ENCODE measurements at regions not wholly inside any gene's neighbourhood (a gene's known extent, or its start where the extent isn't known, plus 50 kb on each side); places are given as distances from the start of the nearest gene placed in this dataset.
"Not testable (repeated sequence)": the region's sequence is repeated elsewhere in the genome, so short reads cannot be mapped to it uniquely, and the experiment has no call there.

GRCh38 chr3:35437381-35437780 is 201.9 kb upstream of the ARPP21 start:
- no peak overlapping the region for H3K4me3 Mint-ChIP-seq

DNA sequence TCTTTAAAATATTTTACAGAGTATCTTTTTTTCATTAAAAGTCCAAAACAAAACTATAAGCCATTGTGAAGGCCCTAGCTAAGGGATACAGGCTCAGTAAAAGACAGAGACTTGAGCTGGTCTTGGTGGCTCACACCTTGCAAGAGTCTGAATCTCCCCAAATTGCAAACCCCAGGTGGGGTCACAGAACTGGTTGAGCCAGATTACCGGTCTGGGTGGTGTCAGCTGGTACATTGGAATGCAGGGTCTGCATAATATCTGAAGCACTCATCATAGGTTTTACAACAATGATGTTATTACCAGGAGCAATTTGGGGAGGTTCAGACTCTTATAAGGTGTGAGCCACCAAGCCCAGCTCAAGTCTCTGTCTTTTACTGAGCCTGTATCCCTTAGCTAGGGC is 201.2 kb upstream of the ARPP21 start:
- Mint-ChIP-seq H3K4me3 (no peak overlapping the region), H3K4me1 (no peaks in the 10 kb centered on the region), H3K36me3 (no peaks in the 10 kb centered on the region), H3K27ac (no peak overlapping the region), H3K27me3 (no peaks in the 10 kb centered on the region), H3K9me3 (peaks cover 1 to 8% (median 5%) of the 10 kb centered on the region in 7 donors)
- no peaks in the 10 kb centered on the region for H3K27me3 ChIP-seq (ENCODE audit: control insufficient read depth, insufficient read depth, low read length)
- peaks cover 2 to 8% of the 10 kb centered on the region in 2 experiments for H3K9me3 ChIP-seq (ENCODE audit: control insufficient read depth in 2 of 2, low read length in 2 of 2)
- ATAC-seq (ENCODE audit: low read depth in 2 of 2), result no peak
- no peaks in the 10 kb centered on the region for H3K36me3 ChIP-seq (ENCODE audit: control insufficient read depth, insufficient read depth, low read length)
- no peak overlapping the region for H3K4me3 ChIP-seq (ENCODE audit: low read depth, low read length)
- H3K27ac ChIP-seq (ENCODE audit: insufficient read depth, low read length, poor library complexity, severe bottlenecking), result no peak overlapping the region
- no peak for DNase-seq
- no peaks in the 10 kb centered on the region for H3K4me1 ChIP-seq (ENCODE audit: control insufficient read depth, insufficient read depth, low read length, poor library complexity, severe bottlenecking)

More at GRCh38 chr3:35437381-35437780, 201.9 kb upstream of the ARPP21 start:
- H3K27ac Mint-ChIP-seq, result no peak overlapping the region
- no peaks in the 10 kb centered on the region for H3K27me3 Mint-ChIP-seq
- ATAC-seq (ENCODE audit: low read depth in 2 of 2), result no peak
- H3K4me3 ChIP-seq (ENCODE audit: low read depth, low read length), result no peak overlapping the region
- peaks cover 2 to 8% of the 10 kb centered on the region in 2 experiments for H3K9me3 ChIP-seq (ENCODE audit: control insufficient read depth in 2 of 2, low read length in 2 of 2)
- H3K4me1 ChIP-seq (ENCODE audit: control insufficient read depth, insufficient read depth, low read length, poor library complexity, severe bottlenecking), result no peaks in the 10 kb centered on the region
- no peak for DNase-seq
- H3K36me3 Mint-ChIP-seq, result no peaks in the 10 kb centered on the region
- no peaks in the 10 kb centered on the region for H3K27me3 ChIP-seq (ENCODE audit: control insufficient read depth, insufficient read depth, low read length)
- H3K9me3 Mint-ChIP-seq, result peaks cover 1 to 10% (median 5%) of the 10 kb centered on the region in 7 donors
- H3K4me1 Mint-ChIP-seq, result no peaks in the 10 kb centered on the region
- no peak overlapping the region for H3K27ac ChIP-seq (ENCODE audit: insufficient read depth, low read length, poor library complexity, severe bottlenecking)
- no peaks in the 10 kb centered on the region for H3K36me3 ChIP-seq (ENCODE audit: control insufficient read depth, insufficient read depth, low read length)

- no peaks in the 10 kb centered on the region for H3K4me1 ChIP-seq (ENCODE audit: control insufficient read depth, insufficient read depth, low read length, poor library complexity, severe bottlenecking)
- no peak overlapping the region for H3K4me3 Mint-ChIP-seq
- H3K27ac ChIP-seq (ENCODE audit: insufficient read depth, low read length, poor library complexity, severe bottlenecking), result no peak overlapping the region
- H3K9me3 Mint-ChIP-seq, result peaks cover 1 to 10% (median 7%) of the 10 kb centered on the region in 7 donors
- H3K27me3 ChIP-seq (ENCODE audit: control insufficient read depth, insufficient read depth, low read length), result no peaks in the 10 kb centered on the region
- H3K4me1 Mint-ChIP-seq, result no peaks in the 10 kb centered on the region
- ATAC-seq (ENCODE audit: low read depth in 2 of 2), result no peak
- peaks cover 2 to 8% of the 10 kb centered on the region in 2 experiments for H3K9me3 ChIP-seq (ENCODE audit: control insufficient read depth in 2 of 2, low read length in 2 of 2)
- H3K4me3 ChIP-seq (ENCODE audit: low read depth, low read length), result no peak overlapping the region
- H3K36me3 ChIP-seq (ENCODE audit: control insufficient read depth, insufficient read depth, low read length), result no peaks in the 10 kb centered on the region
- no peaks in the 10 kb centered on the region for H3K36me3 Mint-ChIP-seq
- no peak for DNase-seq
- no peaks in the 10 kb centered on the region for H3K27me3 Mint-ChIP-seq
- no peak overlapping the region for H3K27ac Mint-ChIP-seq
Measured at GRCh38 chr3:35439663-35440062, 199.7 kb upstream of the ARPP21 start.

- no peak for DNase-seq
- no peaks in the 10 kb centered on the region for H3K27me3 Mint-ChIP-seq
- H3K4me1 Mint-ChIP-seq, result no peaks in the 10 kb centered on the region
- Histone ChIP-seq H3K4me1 (ENCODE audit: control insufficient read depth, insufficient read depth, low read length, poor library complexity, severe bottlenecking) (no peaks in the 10 kb centered on the region), H3K4me3 (ENCODE audit: low read depth, low read length) (no peak overlapping the region), H3K27ac (ENCODE audit: insufficient read depth, low read length, poor library complexity, severe bottlenecking) (no peak overlapping the region), H3K9me3 (ENCODE audit: control insufficient read depth in 2 of 2, low read length in 2 of 2) (peaks cover 2 to 8% of the 10 kb centered on the region in 2 experiments), H3K36me3 (ENCODE audit: control insufficient read depth, insufficient read depth, low read length) (no peaks in the 10 kb centered on the region), H3K27me3 (ENCODE audit: control insufficient read depth, insufficient read depth, low read length) (no peaks in the 10 kb centered on the region)
- no peaks in the 10 kb centered on the region for H3K36me3 Mint-ChIP-seq
- no peak overlapping the region for H3K27ac Mint-ChIP-seq
- H3K9me3 Mint-ChIP-seq, result peaks cover 0 to 10% (median 7%) of the 10 kb centered on the region in 7 donors
- ATAC-seq (ENCODE audit: low read depth in 2 of 2), result no peak
- H3K4me3 Mint-ChIP-seq, result no peak overlapping the region
Measured at GRCh38 chr3:35440826-35441225, 198.5 kb upstream of the ARPP21 start.

DNA sequence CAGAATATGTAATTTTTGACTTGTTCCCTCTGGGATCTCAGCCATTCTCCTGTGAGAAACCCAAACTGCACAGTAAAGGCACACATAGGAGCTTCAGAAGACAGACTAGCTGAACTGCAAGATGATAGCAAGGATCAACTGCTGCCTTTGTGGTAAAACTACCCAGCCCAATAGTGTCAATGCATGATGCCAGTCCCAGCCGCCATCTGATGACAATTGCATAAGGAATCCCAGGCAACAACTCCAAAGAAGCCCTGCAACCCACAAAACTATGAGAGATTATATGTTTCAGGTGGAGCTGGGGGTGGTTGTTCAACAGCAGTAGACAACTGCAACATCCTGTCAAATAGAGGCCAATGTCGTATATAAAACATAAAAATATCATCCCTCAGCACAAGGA is 192.4 kb upstream of the ARPP21 start:
- ATAC-seq (ENCODE audit: low read depth in 2 of 2), result no peak
- Mint-ChIP-seq H3K27ac (no peak overlapping the region), H3K4me1 (no peaks in the 10 kb centered on the region)

GRCh38 chr3:35448121-35448520 is 191.2 kb upstream of the ARPP21 start:
- H3K4me1 Mint-ChIP-seq, result no peaks in the 10 kb centered on the region
- no peak overlapping the region for H3K4me3 Mint-ChIP-seq
- H3K4me3 ChIP-seq (ENCODE audit: low read depth, low read length), result no peak overlapping the region
- no peak for ATAC-seq (ENCODE audit: low read depth in 2 of 2)
- peaks cover 0 to 8% of the 10 kb centered on the region in 2 experiments for H3K9me3 ChIP-seq (ENCODE audit: control insufficient read depth in 2 of 2, low read length in 2 of 2)
- H3K36me3 ChIP-seq (ENCODE audit: control insufficient read depth, insufficient read depth, low read length), result no peaks in the 10 kb centered on the region
- no peak overlapping the region for H3K27ac ChIP-seq (ENCODE audit: insufficient read depth, low read length, poor library complexity, severe bottlenecking)
- H3K4me1 ChIP-seq (ENCODE audit: control insufficient read depth, insufficient read depth, low read length, poor library complexity, severe bottlenecking), result no peaks in the 10 kb centered on the region
- no peaks in the 10 kb centered on the region for H3K27me3 ChIP-seq (ENCODE audit: control insufficient read depth, insufficient read depth, low read length)
- peaks cover 0 to 19% (median 5%) of the 10 kb centered on the region in 7 donors for H3K9me3 Mint-ChIP-seq
- no peak overlapping the region for H3K27ac Mint-ChIP-seq
- H3K36me3 Mint-ChIP-seq, result no peaks in the 10 kb centered on the region
- DNase-seq, result no peak
- H3K27me3 Mint-ChIP-seq, result no peaks in the 10 kb centered on the region

More for the DNA sequence above, 192.4 kb upstream of the ARPP21 start:
- H3K9me3 Mint-ChIP-seq, result peaks cover 0 to 15% (median 5%) of the 10 kb centered on the region in 7 donors
- H3K4me3 ChIP-seq (ENCODE audit: low read depth, low read length), result no peak overlapping the region
- DNase-seq, result no peak
- H3K36me3 ChIP-seq (ENCODE audit: control insufficient read depth, insufficient read depth, low read length), result no peaks in the 10 kb centered on the region
- H3K27me3 Mint-ChIP-seq, result no peaks in the 10 kb centered on the region
- no peaks in the 10 kb centered on the region for H3K4me1 ChIP-seq (ENCODE audit: control insufficient read depth, insufficient read depth, low read length, poor library complexity, severe bottlenecking)
- no peak overlapping the region for H3K4me3 Mint-ChIP-seq
- no peaks in the 10 kb centered on the region for H3K36me3 Mint-ChIP-seq
- no peaks in the 10 kb centered on the region for H3K9me3 ChIP-seq (ENCODE audit: control insufficient read depth in 2 of 2, low read length in 2 of 2)
- no peak overlapping the region for H3K27ac ChIP-seq (ENCODE audit: insufficient read depth, low read length, poor library complexity, severe bottlenecking)
- no peaks in the 10 kb centered on the region for H3K27me3 ChIP-seq (ENCODE audit: control insufficient read depth, insufficient read depth, low read length)

DNA sequence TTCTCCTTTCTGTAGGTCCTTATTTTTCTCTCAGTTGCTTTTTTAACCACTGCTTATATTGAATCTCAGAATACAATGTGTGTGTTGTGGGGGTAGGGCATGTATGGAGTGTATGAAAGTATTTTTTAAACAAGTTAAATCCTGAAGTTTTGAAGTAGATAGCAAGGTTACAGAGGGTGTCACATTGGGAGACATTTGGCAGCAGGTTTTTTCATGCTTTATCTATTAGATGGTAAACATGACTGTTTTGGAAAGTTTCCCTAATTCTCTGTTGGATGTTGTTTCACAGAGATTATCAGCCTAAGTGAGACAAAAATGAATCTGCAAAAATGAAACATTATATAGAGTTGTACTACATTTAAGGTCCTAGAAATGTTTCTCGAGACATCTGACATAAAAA is 190.6 kb upstream of the ARPP21 start:
- no peaks in the 10 kb centered on the region for H3K27me3 ChIP-seq (ENCODE audit: control insufficient read depth, insufficient read depth, low read length)
- no peaks in the 10 kb centered on the region for H3K4me1 ChIP-seq (ENCODE audit: control insufficient read depth, insufficient read depth, low read length, poor library complexity, severe bottlenecking)
- Mint-ChIP-seq H3K27me3 (no peaks in the 10 kb centered on the region), H3K9me3 (peaks cover 0 to 22% (median 8%) of the 10 kb centered on the region in 7 donors), H3K27ac (no peak overlapping the region), H3K4me1 (no peaks in the 10 kb centered on the region), H3K36me3 (no peaks in the 10 kb centered on the region), H3K4me3 (no peak overlapping the region)
- H3K9me3 ChIP-seq (ENCODE audit: control insufficient read depth in 2 of 2, low read length in 2 of 2), result peaks cover 0 to 8% of the 10 kb centered on the region in 2 experiments
- H3K36me3 ChIP-seq (ENCODE audit: control insufficient read depth, insufficient read depth, low read length), result no peaks in the 10 kb centered on the region
- H3K4me3 ChIP-seq (ENCODE audit: low read depth, low read length), result no peak overlapping the region
- no peak for ATAC-seq (ENCODE audit: low read depth in 2 of 2)
- H3K27ac ChIP-seq (ENCODE audit: insufficient read depth, low read length, poor library complexity, severe bottlenecking), result no peak overlapping the region
- no peak for DNase-seq

GRCh38 chr3:35454819-35455218 is 184.5 kb upstream of the ARPP21 start:
- not testable (repeated sequence) for H3K4me1 Mint-ChIP-seq; H3K36me3 Mint-ChIP-seq; H3K36me3 ChIP-seq (ENCODE audit: control insufficient read depth, insufficient read depth, low read length); H3K4me1 ChIP-seq (ENCODE audit: control insufficient read depth, insufficient read depth, low read length, poor library complexity, severe bottlenecking); H3K27me3 ChIP-seq (ENCODE audit: control insufficient read depth, insufficient read depth, low read length); ATAC-seq (ENCODE audit: low read depth in 2 of 2); DNase-seq; H3K27ac ChIP-seq (ENCODE audit: insufficient read depth, low read length, poor library complexity, severe bottlenecking); H3K4me3 Mint-ChIP-seq; H3K4me3 ChIP-seq (ENCODE audit: low read depth, low read length); H3K9me3 ChIP-seq (ENCODE audit: control insufficient read depth in 2 of 2, low read length in 2 of 2); H3K27me3 Mint-ChIP-seq; H3K27ac Mint-ChIP-seq
- peaks cover 1 to 22% (median 9%) of the 10 kb centered on the region in 7 donors for H3K9me3 Mint-ChIP-seq
